HEK293 (cell line): ENCODE measurements at regions not wholly inside any gene's neighbourhood (a gene's known extent, or its start where the extent isn't known, plus 50 kb on each side); places are given as distances from the start of the nearest gene placed in this dataset.

Source experiments
- ZNF292 ChIP-seq: fragments of 450-650 bp; formaldehyde crosslinking; IDR thresholded peaks from 2 replicates; pipeline ENCODE4 v1.5.1; 2016; ENCODE audit warnings: low read depth, missing biosample characterization, missing genetic modification characterization, borderline replicate concordance
- ZNF48 ChIP-seq: fragments of 450-650 bp; formaldehyde crosslinking; IDR thresholded peaks from 2 replicates; pipeline ENCODE4 v1.5.1; 2016; ENCODE audit warnings: missing biosample characterization, missing genetic modification characterization

DNA sequence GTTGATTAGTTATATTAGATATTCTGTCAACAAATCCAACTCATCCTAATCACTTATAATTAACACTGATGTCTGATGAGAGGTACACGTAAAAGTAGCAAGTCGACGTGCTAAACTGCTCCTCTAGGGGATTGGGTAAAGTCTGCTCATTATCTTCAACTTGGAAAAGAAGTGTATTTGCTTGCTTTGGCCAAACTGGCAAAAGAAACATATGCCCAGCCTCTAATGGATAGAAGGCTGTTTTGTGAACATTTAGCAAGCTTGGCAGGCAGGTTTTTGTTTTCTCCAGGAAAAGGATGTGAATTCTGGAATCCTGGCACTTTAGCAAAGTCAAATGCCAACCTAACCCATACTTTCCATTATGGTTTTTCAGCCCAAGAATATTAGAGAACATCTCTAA lies 264.8 kb downstream of the TBL1XR1 start:
- TF ChIP-seq ZNF48 (tag by site-specific recombination) = no peak
- no peak for TF ChIP-seq ZNF292 (tag by site-specific recombination)
